ENCODE measurements at regions not wholly inside any gene's neighbourhood (a gene's known extent, or its start where the extent isn't known, plus 50 kb on each side); places are given as distances from the start of the nearest gene placed in this dataset.
"Not testable (repeated sequence)": the region's sequence is repeated elsewhere in the genome, so short reads cannot be mapped to it uniquely, and the experiment has no call there.

DNA sequence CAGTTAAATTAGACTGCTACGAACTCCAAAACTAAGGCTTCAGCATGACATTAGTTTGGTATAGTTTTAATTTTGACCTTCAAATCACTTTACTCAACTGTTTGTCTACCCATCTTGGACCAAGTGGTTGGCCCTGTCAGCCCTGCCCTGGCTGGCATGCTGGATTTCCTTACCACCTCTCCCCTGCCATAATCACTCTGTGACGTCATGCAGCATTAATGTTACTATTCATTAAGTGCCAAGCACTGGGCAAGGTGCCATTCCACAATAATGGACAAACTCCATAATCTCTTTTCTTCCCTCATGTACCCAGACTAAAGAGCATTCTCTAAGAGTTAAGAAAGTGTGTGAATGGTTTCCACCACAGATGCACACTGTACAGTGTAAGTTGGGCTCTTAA is 277.0 kb upstream of the INTU start:
- no peak for DNase-seq (ENCODE audit: extremely low read depth, low read depth)

DNA sequence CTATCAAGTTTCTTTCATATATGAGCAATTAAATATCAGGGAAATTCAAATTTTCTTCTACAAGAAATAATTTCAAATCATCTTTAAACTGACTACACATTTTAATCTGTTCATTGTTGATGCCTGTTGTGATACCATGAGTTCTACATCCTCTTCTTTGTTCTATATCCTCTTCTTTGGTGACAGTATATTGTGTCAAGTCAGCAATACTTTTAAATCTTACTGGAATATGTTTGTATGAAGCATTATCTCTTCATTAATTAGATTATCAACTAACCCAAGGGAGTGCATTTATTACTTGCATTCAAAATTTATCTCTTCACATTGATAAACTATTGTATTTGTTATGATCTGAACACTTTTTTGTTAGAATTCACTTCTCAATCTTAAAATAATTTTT is 275.0 kb upstream of the INTU start:
- DNase-seq (ENCODE audit: extremely low read depth, low read depth): no peak

DNA sequence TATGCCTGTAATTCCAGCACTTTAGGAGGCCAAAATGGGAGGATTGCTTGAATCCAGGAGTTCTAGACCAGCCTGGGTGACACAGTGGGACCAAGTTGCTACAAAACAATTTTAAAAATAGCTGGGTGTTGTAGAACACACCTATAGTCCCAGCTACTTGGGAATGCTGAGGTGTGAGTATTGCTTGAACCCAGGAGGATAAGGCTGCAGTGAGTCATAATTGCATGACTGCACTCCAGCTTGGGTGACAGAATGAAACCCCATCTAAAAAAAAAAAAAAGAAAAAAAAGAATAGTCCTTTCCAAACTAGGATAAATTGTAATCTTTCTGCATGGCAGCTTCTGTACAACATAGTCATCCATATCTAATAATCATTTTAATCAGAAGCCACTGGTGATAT is 270.1 kb upstream of the INTU start:
- no peak for DNase-seq (ENCODE audit: extremely low read depth, low read depth)

DNA sequence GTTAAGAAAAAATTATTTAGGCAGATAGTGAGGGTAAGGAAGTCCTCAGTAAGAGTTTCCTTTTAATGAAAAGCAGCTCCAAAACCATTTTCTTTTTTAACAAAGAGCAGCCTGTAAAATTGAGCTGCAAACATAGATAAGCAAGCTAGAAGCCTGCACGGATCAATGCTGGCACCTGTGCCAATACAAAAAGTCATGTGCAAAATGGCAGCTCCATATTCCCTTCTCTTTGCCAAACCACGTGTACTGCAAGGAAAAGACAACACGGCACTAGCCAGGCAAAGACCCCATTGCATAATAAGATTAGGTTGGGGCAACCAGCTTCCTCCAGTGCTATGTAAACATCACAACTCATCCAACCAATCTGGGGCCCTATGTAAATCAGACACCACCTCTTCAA is 268.4 kb upstream of the INTU start:
- DNase-seq (ENCODE audit: extremely low read depth, low read depth): no peak

DNA sequence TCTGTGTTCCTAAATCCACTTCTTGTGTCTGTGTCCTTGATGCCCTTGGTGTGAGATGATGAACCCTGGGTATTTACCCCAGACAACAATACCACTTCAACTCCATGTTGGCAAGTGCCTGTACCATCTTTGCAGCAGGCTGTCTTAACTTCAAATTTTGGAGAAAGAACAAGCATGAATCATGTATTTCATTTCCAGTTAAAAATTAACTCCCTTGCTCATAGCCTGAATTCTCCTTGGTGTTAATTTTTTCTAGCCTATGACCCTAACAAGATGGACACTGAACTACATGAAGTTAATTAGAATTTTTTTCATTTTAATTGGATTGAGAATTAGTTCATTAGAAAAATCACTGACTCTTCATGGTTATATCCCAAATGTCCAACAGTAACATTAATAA is 267.8 kb upstream of the INTU start:
- DNase-seq (ENCODE audit: extremely low read depth, low read depth): no peak

DNA sequence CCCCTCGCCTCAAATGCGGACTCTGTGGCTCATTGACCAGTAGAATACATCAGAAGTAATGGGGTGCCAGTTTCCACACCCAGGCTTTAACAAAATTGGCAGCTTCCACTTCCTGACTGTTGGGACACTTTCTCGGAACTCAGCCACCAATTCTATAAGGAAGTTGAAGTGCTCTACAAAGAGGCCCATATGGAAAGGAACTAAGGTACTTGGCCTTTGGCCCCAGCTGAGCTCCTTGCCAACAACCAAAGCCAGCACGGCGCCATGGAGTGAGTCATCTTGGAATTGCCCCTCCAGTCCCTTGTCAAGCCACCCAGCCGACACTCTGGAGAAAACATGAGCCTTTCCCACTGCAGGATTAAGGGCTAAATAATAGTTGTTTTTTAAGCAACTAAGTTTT is 262.2 kb upstream of the INTU start:
- no peak for DNase-seq (ENCODE audit: extremely low read depth, low read depth)

DNA sequence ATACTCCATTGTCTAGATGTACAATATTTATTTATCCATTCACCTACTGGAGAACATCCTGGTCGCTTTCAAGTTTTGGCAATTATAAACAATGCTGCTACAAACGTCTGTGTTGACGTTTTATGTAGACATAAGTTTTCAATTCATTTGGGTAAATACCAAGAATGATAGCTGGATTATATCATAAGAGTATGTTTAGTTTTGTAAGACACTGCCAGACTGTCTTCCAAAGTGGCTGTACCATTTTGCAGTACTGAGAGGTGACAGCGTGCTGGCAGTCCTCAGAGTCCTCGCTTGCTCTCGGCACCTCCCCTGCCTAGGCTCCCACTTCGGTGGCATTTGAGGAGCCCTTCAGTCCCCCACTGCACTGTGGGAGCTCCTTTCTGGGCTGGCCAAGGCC is 253.3 kb upstream of the INTU start:
- DNase-seq (ENCODE audit: extremely low read depth, low read depth): no peak

DNA sequence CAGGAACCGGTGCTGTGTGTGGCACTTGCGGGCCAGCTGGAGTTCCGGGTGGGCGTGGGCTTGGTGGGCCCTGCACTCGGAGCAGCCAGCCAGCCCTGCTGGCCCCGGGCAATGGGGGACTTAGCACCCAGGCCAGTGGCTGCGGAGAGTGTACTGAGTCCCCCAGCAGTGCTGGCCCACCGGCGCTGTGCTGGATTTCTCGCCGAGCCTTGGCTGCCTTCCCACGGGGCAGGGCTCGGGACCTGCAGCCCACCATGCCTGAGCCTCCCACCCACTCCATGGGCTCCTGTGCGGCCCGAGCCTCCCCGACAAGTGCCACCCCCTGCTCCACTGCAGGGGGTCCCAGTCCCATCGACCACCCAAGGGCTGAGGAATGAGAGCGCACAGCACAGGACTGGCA is 252.8 kb upstream of the INTU start:
- DNase-seq (ENCODE audit: extremely low read depth, low read depth): not testable (repeated sequence)

DNA sequence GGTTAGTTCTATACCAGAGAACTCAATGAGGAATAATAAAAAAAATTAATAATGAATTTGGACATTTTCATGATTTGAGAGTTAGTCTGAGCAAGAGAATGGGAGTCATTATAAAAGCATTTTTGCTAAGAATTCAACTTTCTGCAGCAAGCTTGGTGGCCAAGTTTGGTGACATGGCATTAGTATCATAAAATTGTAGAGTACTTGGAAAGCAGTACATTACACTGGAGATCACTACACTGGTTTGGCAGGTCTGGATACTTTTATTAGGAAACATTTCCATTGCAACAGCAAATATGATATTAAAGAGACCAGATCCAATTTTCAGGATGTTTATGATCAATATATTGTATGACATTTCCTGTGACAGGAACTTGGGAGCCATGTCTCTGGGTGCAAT is 249.1 kb upstream of the INTU start:
- no peak for DNase-seq (ENCODE audit: extremely low read depth, low read depth)

DNA sequence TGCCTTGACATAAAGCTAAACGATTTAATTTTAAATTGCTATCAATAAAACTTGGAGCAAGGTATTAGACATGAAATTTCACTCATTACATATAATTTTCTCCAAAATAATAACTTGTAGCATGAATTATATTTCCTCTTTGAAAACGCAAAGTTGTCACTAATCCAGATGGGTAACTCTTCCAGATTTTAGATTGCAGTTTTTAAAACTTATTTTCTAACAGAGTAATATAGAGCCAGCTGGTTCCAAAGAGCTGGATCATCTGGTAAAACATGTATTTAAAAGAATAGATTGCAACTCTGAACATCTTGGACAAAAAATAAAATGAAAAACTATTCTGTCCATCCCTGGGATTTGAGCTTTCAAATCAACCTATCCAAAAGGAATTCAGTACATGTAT is 238.2 kb upstream of the INTU start:
- DNase-seq (ENCODE audit: extremely low read depth, low read depth): no peak

DNA sequence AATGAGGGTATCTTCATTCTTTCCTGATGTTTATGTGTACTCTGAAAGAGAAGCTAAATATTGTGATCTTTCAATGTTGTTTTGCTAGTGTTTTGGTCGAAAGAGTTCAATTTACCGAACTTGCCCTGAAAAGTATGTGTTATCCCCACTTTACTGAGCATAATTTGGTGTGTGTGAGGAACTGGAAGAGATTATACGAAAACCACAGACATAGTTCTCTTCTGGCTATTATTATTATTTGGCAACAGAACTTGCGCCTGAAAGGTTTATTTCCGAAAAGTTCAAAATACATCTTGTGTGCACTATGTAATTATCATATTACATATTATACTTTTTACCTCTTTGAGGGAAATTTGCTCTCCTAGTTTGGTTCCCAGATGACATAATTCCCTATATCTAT is 232.5 kb upstream of the INTU start:
- DNase-seq (ENCODE audit: extremely low read depth, low read depth): no peak

DNA sequence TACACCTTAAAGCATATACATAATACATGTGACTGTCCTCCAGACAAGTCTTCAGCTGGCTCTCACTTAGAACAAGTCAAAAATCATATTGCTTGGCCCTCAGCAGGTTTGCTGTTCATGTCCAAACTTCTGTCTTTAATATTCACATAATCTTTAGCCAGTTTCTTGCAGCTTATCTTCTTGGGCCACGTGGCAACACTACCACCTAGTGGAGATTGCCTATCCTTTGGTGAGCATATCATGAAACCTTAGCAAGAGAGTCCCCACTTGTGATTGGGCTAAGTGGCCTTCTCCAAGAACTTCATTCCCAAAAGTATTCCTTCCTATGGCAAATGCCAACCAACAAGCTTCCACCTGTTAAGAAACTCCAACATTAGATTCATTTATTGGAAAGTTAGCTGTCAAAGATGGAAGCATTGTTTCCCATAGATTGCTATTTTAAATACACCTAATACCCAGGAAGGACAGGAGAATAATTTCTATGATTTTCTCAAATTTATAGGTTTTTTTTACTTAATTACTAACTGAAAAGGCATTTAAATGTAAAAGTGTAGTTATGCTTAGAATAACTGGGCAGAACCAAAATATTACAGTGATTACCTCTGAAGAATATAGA is 231.9 kb upstream of the INTU start:
- peak; percentile 44 for DNase-seq (ENCODE audit: extremely low read depth, low read depth)

DNA sequence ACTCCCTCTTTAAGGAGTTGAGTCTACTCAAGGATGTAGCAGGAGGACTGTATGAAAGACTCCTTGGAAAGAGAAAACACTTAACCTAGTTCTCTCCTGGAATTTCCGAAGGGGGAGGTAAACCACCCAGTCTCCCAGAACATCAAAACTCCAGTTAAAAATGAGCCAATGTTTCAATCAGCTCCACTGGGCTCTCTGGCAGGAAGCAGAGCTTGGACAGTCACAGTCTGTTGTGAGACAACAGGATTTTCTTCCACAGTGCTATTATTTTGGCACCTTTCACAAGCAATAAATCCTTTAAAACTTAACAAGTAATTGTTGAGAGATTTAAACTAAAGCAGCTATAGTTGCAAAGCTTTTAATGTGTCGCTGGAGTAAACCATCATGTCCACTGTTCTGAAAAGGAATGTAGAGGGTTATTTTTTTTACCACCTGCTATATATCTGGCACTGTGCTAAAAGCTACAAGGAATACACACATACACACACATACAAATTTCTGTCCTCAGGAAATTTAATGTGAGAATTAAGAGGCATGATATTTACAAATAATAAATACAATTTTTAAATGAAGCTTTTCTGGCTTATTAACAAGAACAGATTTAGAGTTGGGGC is 229.2 kb upstream of the INTU start:
- no peak for DNase-seq (ENCODE audit: extremely low read depth, low read depth)

DNA sequence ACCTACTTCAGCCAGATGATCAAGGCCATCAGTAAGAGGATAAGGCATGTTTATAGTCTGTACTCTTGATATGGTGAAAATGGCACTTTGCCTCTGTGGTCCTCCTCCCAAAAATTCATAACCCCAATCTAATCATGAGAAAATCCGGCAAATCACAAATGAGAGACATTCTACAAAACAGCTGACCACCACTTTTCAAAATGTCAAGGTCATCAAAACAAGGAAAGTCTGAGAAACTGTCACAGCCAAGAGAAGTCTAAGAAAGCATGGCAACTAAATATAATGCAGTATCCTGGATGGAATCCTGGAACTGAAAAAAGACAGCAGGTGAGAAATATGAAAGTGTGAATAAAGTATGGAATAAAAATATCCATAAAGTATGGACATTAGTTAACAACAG is 226.6 kb upstream of the INTU start:
- DNase-seq (ENCODE audit: extremely low read depth, low read depth): no peak

DNA sequence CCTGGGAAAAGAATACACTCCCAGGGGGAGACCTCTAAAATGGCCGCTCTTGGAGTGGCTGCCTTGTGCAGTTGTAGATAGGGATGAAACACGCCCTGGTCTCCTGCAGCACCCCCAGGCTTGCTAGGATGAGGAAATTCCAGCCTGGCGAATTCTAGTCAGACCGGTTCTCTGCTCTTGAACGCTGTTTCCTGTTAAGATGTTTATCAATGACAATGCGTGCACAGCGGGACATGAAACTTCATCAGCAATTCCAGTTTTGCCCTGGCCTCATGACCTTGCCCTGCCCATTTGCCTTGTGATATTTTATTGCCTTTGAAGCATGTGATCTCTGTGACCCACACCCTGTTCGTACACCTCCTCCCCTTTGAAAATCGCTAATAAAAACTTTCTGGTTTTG is 225.2 kb upstream of the INTU start:
- not testable (repeated sequence) for DNase-seq (ENCODE audit: extremely low read depth, low read depth)

DNA sequence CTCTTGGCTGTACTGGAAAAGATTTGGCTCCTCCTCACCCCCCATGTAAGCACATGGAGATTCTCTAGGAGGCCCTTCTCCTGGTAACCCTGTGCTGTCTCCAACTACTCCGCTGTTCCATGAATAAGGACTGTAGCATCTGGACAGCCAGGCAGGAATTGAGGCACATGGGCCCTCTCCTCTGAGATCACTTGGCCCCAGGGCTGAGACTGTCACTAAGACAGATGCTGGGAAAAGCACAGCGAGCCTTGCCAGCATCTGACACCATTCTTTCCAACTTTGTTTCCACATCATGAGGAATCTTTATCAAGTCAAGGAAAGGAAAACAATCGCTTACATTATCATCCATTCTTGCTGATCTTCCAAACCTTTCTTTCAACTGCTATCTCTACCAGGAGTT is 222.6 kb upstream of the INTU start:
- DNase-seq (ENCODE audit: extremely low read depth, low read depth): no peak

DNA sequence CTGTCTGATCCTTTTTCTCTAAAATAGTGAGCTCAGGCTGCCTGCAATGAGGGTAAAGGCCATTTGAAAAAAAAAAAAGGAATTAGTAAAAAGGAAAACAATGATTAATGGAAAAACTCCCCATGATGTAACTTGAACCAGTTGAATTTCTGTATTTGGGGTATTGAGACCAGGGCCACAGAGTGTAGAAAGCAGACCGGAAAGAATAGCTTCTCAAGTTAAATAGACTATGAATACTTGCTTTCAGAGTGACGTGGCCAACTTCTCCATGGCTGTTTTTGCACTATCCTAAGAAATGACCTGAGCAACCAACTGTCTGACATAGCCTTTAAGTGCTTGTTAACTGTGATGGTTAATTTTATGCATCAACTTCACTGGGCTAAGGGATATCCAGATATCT is 222.1 kb upstream of the INTU start:
- DNase-seq (ENCODE audit: extremely low read depth, low read depth): no peak

DNA sequence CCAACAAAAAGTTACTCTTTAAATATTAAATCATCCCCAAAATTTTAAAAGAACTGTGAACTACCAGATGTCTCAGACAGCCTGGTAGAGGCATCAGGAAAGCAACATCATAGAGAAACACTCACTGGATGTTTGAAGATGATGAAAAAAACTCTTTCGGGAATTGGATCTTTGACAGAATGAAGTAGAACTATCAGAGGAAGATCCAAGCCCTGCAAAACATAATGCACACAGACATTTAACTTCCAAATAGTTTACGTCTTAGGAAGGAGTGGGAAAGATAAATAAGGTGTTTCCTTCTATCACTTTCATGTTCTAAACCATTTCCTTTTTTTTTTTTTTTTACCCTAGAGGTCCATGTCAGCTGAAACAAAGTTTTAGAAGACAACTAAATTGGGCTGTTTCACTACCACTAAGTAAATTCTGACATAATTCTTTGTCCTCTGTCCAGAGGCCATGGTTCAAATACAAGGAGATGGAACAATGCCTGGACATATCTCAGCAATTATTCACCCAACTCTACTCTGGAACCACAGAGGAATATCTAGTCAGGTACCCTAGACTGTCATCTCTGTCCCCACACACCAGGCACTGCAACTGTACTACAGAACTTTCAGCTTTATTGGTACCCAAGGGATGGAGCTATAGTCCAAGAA is 217.7 kb upstream of the INTU start:
- DNase-seq (ENCODE audit: extremely low read depth, low read depth): no peak

DNA sequence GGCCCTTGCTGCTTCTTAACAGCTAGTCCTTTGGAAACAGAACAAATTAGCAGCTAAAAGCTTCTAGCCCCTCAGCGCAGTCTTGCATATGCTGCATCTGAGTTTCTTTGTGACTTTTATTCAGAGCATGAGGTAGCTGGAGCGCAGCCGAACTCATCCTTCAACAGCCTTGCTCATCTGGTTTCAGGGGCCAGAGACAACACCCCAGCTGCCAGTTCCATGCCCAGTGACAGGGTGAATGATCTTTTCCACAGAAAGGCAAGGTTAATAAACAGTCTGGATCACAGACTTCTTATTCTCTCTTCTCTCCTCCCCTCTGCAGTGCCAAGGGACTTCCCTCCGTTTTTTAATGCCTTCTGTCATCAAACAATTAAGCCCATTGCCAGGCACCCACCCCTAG is 216.6 kb upstream of the INTU start:
- no peak for DNase-seq (ENCODE audit: extremely low read depth, low read depth)

DNA sequence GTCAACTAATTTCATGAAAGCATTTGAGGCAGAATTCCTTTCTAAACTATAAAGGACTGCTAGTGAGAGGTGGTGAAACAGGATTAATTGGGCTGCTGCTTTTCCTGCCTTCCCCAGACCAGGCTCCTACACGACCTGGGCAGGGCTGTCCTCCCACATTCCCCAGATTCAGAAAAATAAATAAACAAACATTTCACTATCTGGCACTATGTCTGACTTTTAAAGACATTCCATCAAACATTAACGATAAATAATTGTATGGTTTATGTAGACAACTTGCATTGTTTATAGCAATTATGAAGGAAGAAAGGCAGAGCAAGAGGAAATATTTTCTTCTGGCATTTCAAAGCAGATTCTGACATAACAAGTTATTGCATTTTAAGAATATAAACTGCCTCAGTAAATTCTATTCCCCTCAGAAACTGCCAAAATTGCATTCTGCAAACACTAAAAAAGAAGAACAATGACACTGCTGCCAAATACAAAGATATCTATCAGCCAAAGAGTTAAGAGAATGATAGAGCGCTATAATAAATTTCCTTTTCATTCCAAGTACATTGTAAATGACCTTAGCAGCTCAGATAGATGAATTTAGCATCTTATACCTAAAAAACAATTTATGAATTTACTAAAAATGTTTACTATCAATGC is 214.7 kb upstream of the INTU start:
- no peak for DNase-seq (ENCODE audit: extremely low read depth, low read depth)

DNA sequence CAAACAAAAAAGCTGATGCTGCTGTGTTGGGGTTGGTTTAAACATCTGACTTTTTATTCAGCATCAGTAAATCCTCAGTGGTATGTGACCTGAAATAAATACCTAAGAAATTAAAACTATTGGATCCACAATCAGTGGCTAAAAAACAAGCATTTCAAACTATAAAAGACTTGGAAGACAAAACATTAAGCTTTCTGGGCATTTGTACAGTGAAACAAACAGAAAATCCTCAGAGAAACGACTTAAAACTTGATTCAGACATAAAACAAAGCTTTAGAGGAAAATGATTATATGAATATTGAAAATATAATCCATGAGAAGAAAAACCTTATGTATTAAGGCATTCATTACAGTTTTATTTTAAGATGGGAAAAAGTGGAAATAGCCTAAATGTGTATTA is 213.3 kb upstream of the INTU start:
- no peak for DNase-seq (ENCODE audit: extremely low read depth, low read depth)

DNA sequence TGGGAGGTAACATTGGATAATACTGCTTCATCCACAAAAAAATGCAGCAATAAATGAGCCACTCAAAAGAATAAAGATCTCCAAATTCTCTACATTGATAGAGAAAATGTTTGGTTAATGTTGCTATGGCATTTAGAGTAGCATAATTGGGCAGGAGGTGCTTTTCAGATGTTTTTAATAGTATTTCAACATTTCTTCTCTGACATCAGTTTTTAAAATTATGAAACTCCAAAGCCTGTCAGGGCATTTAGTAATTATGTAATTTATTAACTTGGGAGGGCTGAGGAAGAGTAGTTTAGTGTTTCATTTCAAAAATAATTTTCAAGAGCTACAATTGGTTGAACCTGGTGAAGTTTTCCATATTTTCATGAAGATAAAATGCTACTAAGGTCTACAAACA is 211.3 kb upstream of the INTU start:
- DNase-seq (ENCODE audit: extremely low read depth, low read depth): no peak

Measured in NCI-H460 (cell line).